Ectodermal cell (in vitro differentiated cells): ENCODE measurements at regions not wholly inside any gene's neighbourhood (a gene's known extent, or its start where the extent isn't known, plus 50 kb on each side); places are given as distances from the start of the nearest gene placed in this dataset.

Experiments used
- H3K27ac ChIP-seq: 2 replicates; pipeline ENCODE4 v1.7.0; 2013; ENCODE audit warnings: mild to moderate bottlenecking, low read depth, low read length; ENCODE audit not compliant: insufficient read depth, poor library complexity, severe bottlenecking
- H3K27me3 ChIP-seq: 2 replicates; pipeline ENCODE4 v1.7.0; 2013; ENCODE audit warnings: mild to moderate bottlenecking, low read length; ENCODE audit not compliant: insufficient read depth, control insufficient read depth, poor library complexity, severe bottlenecking
- H3K36me3 ChIP-seq: one replicate; pipeline ENCODE4 v1.7.0; 2013; ENCODE audit warnings: low read length; ENCODE audit not compliant: control insufficient read depth, insufficient read depth
- H3K4me1 ChIP-seq: one replicate; pipeline ENCODE4 v1.7.0; 2013; ENCODE audit warnings: low read length; ENCODE audit not compliant: control insufficient read depth, insufficient read depth
- H3K4me3 ChIP-seq: 2 replicates; pipeline ENCODE4 v1.7.0; 2013; ENCODE audit warnings: low read depth, low read length, control low read depth; ENCODE audit not compliant: insufficient read depth
- H3K9me3 ChIP-seq: 2 replicates; pipeline ENCODE4 v1.7.0; 2013; ENCODE audit warnings: mild to moderate bottlenecking, low read length, moderate library complexity; ENCODE audit not compliant: control insufficient read depth
- WGBS, 2 experiments: methylation state at CpG; one replicate each; pipeline ENCODE4 v1.1.7; 2013; ENCODE audit warnings: missing lambda C conversion rate in 2 of 2; 5-methylcytosine and 5-hydroxymethylcytosine counted together

DNA sequence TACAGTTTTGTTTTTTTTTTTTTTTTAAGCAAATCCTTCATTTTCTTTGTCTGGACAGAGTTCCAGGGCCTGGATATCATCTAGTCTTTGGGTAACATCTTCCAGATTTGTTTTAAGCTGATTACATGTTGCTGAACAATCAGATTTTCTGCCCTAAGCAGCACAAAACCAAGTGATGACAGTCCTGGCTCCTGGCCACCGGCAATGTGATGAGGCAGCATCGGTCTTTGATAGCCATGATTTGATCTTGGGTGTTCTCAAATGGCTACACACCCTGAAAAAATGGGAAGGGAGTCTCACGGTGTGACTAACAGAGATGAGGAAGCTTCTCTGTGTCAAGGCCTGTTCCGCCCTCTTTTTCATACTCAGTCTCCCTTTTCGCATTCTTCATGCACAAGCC is 708.6 kb upstream of the ZEB2 start:
- H3K36me3 ChIP-seq: no peaks in the 10 kb centered on the region
- 94 to 97% methylated on average over 4 of the region's 5 CpGs for WGBS, 2 experiments
- H3K4me1 ChIP-seq: no peaks in the 10 kb centered on the region
- H3K27ac ChIP-seq: no peak overlapping the region
- H3K4me3 ChIP-seq: no peak overlapping the region
- no peaks in the 10 kb centered on the region for H3K9me3 ChIP-seq
- no peaks in the 10 kb centered on the region for H3K27me3 ChIP-seq

- Histone ChIP-seq H3K27ac (no peak overlapping the region), H3K4me1 (no peaks in the 10 kb centered on the region), H3K4me3 (no peak overlapping the region), H3K9me3 (no peaks in the 10 kb centered on the region), H3K27me3 (no peaks in the 10 kb centered on the region), H3K36me3 (no peaks in the 10 kb centered on the region)
- WGBS, 2 experiments: 90% methylated on average over 1 of the region's 1 CpG; no CpG with 5 or more reads in 1 of the 2 experiments
Measured at GRCh38 chr2:145226901-145227300, 707.0 kb upstream of the ZEB2 start.

GRCh38 chr2:145221516-145221915 is 701.6 kb upstream of the ZEB2 start:
- H3K27ac ChIP-seq: no peak overlapping the region
- 97 to 100% methylated on average over 1 of the region's 1 CpG for WGBS, 2 experiments
- H3K36me3 ChIP-seq: no peaks in the 10 kb centered on the region
- no peaks in the 10 kb centered on the region for H3K27me3 ChIP-seq
- H3K9me3 ChIP-seq: no peaks in the 10 kb centered on the region
- H3K4me3 ChIP-seq: no peak overlapping the region
- no peaks in the 10 kb centered on the region for H3K4me1 ChIP-seq

DNA sequence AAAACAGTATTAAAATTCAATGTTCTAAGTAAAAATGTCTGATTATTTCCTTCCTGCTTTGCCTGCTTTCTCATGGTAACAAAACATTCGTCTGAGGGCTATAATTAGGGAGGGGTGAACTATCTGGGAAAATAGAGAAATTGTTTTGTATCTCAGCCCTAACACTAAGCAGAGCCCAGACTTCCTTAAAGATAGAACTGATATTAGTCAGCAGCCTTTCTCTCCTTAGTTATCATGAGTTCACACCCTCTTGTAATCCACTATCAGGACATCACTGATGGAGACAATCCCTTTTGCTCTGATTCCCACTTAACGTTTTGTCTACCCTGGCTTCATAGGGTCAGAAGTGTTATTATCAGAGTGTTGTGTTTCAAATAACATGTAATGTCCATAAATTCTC is 701.1 kb upstream of the ZEB2 start:
- Histone ChIP-seq H3K9me3 (no peaks in the 10 kb centered on the region), H3K27ac (no peak overlapping the region), H3K4me3 (no peak overlapping the region), H3K4me1 (no peaks in the 10 kb centered on the region), H3K36me3 (no peaks in the 10 kb centered on the region), H3K27me3 (no peaks in the 10 kb centered on the region)
- 76 to 100% methylated on average over 1 to 2 of the region's 2 CpGs for WGBS, 2 experiments

GRCh38 chr2:145220496-145220895 is 700.6 kb upstream of the ZEB2 start:
- H3K9me3 ChIP-seq: no peaks in the 10 kb centered on the region
- WGBS, 2 experiments: 97 to 100% methylated on average over 1 of the region's 1 CpG
- no peaks in the 10 kb centered on the region for H3K36me3 ChIP-seq
- no peak overlapping the region for H3K4me3 ChIP-seq
- H3K27me3 ChIP-seq: no peaks in the 10 kb centered on the region
- H3K4me1 ChIP-seq: no peaks in the 10 kb centered on the region
- H3K27ac ChIP-seq: no peak overlapping the region

- Histone ChIP-seq H3K36me3 (no peaks in the 10 kb centered on the region), H3K9me3 (no peaks in the 10 kb centered on the region), H3K27me3 (no peaks in the 10 kb centered on the region), H3K27ac (no peak overlapping the region), H3K4me1 (no peaks in the 10 kb centered on the region), H3K4me3 (no peak overlapping the region)
- 92 to 97% methylated on average over 1 of the region's 1 CpG for WGBS, 2 experiments
Measured at GRCh38 chr2:145207884-145208283, 688.0 kb upstream of the ZEB2 start.

DNA sequence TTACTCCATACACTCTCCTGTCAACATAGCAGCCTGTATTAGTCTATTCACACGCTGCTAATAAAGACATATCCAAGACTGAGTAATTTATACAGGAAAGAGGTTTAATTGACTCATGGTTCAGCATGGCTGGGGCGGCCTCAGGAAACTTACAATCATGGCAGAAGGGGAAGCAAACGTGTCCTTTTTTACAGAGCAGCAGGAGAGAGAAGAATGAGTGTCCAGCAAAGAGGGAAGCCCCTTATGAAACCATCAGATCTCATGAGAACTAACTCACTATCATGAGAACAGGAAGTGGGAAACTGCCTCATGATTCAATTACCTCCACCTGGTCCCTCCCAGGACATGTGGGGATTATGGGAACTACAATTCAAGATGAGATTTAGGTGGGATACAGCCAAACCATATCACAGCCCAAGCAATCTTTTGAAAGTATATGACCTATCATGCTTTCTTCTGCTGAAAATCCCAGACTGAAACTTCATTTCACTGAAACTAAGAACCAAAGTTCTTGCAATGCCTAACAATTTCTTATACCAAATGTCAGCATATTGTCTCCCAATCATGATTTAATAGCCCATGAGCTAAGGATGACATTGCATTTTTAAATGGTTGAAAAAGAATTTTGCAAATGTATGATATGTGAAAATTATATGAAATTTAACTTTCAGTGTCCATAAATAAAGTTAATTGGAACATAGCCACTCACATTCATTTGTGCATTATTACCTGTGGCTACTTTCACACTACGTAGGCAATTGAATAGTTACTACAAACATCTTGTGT is 686.8 kb upstream of the ZEB2 start:
- 95% methylated on average over 4 of the region's 4 CpGs for WGBS, 2 experiments

DNA sequence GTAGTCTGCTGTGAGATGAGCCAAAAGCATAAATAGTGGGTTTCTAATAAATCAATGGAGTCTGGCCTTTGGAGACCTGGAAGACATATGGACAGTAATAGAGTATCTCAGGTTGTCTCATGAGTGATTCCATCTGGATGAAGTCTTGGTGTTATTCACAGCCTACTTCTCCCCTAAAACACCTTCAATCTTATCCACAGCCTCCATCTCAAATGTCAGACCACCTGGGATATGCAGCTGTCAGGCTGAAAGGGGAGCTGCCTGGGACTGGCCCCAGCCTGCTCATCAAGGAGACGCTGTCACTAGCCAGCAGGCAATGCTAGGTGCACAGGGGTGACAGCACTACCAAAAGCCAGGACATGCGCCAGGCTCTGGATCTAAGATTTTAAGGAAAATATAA is 684.0 kb upstream of the ZEB2 start:
- H3K36me3 ChIP-seq: no peaks in the 10 kb centered on the region
- WGBS, 2 experiments: 77 to 79% methylated on average over 2 of the region's 2 CpGs
- H3K4me1 ChIP-seq: no peaks in the 10 kb centered on the region
- no peaks in the 10 kb centered on the region for H3K27me3 ChIP-seq
- H3K4me3 ChIP-seq: no peak overlapping the region
- H3K9me3 ChIP-seq: no peaks in the 10 kb centered on the region
- no peak overlapping the region for H3K27ac ChIP-seq

More for the DNA sequence above, 686.8 kb upstream of the ZEB2 start:
- Histone ChIP-seq H3K27ac (no peak overlapping the region), H3K36me3 (no peaks in the 10 kb centered on the region), H3K9me3 (no peaks in the 10 kb centered on the region), H3K4me3 (no peak overlapping the region), H3K27me3 (no peaks in the 10 kb centered on the region), H3K4me1 (no peaks in the 10 kb centered on the region)

DNA sequence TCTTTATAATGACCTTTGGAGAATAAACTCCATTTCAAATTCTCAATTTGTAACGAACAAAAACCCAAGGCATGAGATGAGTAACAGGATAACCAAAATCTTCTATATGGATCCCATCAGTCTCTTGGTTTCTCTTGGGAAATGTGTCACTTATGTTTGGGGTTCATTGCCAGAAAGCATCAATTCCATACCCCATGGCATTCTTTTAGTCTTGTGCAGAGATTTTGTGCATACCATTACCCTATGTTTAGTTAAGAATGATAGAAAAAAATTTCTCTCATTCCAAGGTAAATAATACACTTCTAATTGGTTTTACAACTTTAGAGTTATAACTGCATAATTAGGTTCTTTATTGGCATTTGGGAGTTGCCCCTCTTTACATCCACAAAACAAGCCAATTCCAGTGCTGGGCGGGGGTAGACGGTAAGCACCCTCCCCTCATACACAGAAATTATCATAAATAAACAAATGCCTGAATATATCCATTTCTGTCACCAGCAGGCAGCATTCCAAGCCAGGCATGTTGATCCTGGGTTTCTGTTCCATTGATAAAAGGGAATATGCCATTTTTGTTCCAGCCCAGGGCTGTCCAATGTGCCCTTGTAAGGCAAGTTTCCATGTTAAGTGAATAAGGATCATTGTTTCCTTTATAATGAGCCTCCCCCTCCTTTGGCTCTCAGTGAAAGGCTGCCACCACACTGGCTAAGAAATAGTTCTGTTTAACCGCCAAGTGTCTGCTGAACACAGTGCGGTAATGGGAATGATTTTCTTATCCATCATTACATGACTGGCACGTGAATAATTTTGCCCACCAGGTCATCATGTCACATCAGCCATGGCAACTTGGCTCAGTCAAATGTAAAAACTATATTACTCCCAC is 680.1 kb upstream of the ZEB2 start:
- H3K4me3 ChIP-seq: no peak overlapping the region
- no peak overlapping the region for H3K27ac ChIP-seq
- no peaks in the 10 kb centered on the region for H3K27me3 ChIP-seq
- H3K4me1 ChIP-seq: no peaks in the 10 kb centered on the region
- H3K9me3 ChIP-seq: no peaks in the 10 kb centered on the region
- H3K36me3 ChIP-seq: no peaks in the 10 kb centered on the region
- WGBS, 2 experiments: 93 to 96% methylated on average over 5 to 6 of the region's 6 CpGs

- 93% methylated on average over 7 of the region's 7 CpGs for WGBS, 2 experiments
- no peaks in the 10 kb centered on the region for H3K36me3 ChIP-seq
- H3K4me1 ChIP-seq: no peaks in the 10 kb centered on the region
- no peak overlapping the region for H3K27ac ChIP-seq
- no peak overlapping the region for H3K4me3 ChIP-seq
- H3K27me3 ChIP-seq: no peaks in the 10 kb centered on the region
- no peaks in the 10 kb centered on the region for H3K9me3 ChIP-seq
Measured at GRCh38 chr2:145199042-145199441, 679.1 kb upstream of the ZEB2 start.
